HG03095 (cell line): ENCODE measurements at regions not wholly inside any gene's neighbourhood (a gene's known extent, or its start where the extent isn't known, plus 50 kb on each side); places are given as distances from the start of the nearest gene placed in this dataset.
"Not testable (repeated sequence)": the region's sequence is repeated elsewhere in the genome, so short reads cannot be mapped to it uniquely, and the experiment has no call there.

Experiments used
- ATAC-seq: cut with Tn5 transposase; IDR thresholded peaks from one replicate; pipeline ENCODE4 v1.9.1; 2021; ENCODE audit warnings: moderate library complexity; ENCODE audit not compliant: unreplicated experiment

DNA sequence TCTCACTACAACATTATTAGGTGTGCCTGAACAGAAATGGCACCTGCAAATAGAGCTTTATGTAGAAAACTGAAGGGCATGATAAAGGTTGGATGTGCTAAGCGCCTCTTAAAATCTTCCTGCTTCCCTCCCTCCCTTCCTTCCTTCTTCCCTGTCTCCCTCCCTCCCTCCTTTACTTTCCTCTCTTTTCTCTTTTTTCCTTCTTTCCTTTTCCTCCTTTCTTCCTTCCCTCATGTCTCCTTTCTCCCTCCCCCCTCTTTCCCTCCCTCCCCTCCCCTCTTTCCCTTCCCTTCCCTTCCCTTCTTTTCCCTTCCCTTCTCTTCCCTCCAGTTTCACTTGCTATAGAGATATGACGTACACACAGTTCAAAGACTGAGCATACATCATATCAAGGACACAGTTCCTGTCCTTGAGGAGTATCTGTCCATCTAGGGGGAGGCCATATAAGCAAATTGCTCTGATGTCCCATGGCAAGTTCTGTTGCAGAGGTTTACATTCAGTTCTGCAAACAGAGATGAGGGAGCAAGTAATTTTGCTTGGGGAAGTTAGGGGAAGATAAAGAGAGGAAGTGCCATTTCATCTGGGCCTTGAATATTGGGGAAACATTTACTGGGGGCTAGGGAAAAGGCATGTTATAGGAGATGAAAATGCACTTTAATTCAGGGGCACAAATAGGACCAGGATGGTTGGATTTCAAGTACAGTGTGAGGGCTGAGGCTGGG is 79.0 kb upstream of the EEF1E1 start:
- ATAC-seq: no peak

GRCh38 chr6:8180327-8181159 is 78.2 kb upstream of the EEF1E1 start:
- no peak for ATAC-seq

- no peak for ATAC-seq
These were observed 75.4 kb upstream of the EEF1E1 start for GRCh38 chr6:8177721-8178120.

DNA sequence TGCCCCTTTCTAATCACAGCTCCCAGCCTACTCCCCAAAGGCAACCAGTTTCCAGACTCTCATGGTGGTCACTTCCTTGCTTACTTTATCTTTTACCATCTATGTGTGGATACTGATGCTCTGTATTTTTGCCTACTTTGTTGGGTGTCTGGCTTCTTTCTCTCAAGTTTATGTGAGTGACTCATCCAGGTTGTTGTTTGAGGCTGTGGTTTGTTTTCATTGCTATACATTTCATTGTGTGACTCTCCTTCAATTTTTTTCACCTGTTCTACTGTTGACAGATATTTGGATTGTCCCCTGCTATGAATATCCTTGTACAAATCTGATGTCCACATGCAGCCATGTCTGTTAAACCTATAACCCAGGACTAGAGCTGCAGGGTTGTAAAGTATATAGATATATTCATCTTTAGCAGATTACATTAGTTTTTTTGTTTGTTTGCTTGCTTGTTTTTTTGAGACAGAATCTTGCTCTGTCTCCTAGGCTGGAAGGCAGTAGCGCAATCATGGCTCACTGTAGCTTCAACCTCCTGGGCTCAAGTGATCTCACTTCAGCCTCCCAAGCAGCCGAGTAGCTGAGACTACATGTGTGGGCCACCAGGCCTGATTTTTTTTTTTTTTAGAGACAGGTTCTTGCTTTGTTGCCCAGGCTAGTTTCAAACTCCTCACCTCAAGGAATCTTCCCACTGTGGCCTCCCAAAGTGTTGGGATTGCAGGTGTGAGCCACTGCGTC is 72.9 kb upstream of the EEF1E1 start:
- no peak for ATAC-seq

GRCh38 chr6:8174571-8174970 is 72.2 kb upstream of the EEF1E1 start:
- no peak for ATAC-seq

- no peak for ATAC-seq
These were observed 70.2 kb upstream of the EEF1E1 start for GRCh38 chr6:8172530-8172929.

DNA sequence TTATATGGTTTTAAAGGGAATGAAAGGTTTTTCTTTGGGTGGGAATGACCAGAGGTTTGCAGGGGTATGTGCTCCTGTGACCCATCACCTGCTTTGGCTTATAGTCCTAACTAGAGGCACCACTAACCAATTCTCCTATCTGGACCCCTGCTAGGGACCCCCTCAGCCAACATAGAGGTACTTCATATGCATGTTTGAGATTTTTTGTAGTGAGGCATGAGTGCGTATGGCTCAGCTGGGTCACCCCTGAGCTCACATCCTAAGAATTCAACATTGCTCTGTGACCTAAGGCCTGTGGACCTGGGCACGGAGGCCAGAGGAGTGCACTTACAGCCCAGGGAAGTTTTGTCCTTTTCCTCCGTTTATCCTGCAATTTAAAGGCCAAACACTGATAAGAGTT is 68.4 kb upstream of the EEF1E1 start:
- ATAC-seq: no peak

DNA sequence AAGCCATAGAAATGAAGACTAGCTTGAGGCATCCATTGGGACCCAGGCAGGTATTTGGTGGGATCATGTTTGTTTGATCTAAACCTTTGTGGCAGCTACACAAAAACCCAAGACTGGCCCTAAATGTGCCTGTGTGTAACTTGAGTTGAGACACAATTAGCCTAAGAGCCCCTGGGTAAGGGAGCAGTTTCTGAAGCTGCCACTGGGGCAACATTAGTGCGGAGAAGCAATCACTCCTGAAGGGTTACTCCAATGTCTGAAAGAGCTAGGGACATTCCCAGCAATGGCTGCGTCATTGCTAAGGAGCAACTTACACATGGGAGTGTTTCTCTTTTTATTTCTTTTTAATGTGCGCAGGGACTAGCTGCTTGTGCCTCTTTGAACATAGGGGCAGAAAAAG is 67.9 kb upstream of the EEF1E1 start:
- no peak for ATAC-seq

DNA sequence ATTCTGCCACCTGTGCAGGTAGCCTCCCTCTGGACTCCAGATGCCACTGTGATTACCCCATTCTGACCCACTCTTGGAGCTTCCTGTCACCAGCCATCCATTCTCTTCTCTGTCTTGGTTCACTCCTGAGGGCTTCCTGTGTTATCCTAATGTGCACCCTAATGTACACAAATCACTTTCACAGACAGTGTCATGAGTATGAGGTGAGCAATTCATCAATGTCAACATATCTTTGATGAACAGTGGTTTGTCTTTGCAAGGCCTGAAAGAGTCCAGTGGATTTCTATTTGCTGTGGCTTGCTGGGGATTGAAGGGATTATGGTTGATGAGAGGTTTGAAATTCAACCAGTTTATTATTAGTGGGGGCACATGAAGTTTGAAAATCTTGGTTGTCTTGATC is 63.8 kb upstream of the EEF1E1 start:
- ATAC-seq: no peak

GRCh38 chr6:8165008-8165407 is 62.7 kb upstream of the EEF1E1 start:
- not testable (repeated sequence) for ATAC-seq

- not testable (repeated sequence) for ATAC-seq
These were observed 61.9 kb upstream of the EEF1E1 start for GRCh38 chr6:8164281-8164680.

GRCh38 chr6:8159966-8160365 is 57.6 kb upstream of the EEF1E1 start:
- no peak for ATAC-seq

- no peak for ATAC-seq
These were observed 55.5 kb upstream of the EEF1E1 start for GRCh38 chr6:8157839-8158238.

DNA sequence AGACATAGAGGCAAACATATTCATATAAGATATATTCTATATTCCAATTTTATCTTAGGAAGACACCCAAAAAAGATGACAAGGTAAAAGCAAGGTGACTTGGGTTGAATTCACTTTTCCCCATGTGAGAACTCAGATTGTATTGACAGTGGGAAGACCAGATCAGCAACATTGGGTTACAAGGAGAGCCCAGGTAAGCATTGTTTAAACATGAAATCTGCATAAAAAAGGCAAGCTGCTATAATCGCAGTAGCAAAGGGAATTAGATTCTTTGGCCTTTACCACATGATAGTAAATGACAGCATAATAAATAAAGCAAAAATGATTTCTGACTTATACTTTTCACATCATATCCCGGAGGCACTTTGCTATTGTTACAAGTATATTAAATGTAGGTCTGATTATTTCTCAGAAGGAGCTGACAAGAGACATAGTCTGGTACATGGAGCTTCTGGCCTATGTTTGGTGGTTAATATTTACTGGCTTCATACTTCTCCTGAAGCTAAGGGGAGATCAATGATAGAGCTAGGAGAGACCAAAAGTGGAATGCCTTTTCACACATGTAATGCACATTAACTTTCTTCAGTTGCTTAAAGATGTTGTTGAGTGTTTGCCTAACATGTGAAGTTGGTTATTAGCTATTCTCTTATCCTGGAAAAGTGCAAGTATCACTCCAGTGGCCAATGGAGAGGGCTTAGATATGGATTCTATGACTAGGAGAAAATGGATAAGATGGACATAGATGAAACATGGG is 53.1 kb upstream of the EEF1E1 start:
- ATAC-seq: no peak
